ENCODE measurements at regions not wholly inside any gene's neighbourhood (a gene's known extent, or its start where the extent isn't known, plus 50 kb on each side); places are given as distances from the start of the nearest gene placed in this dataset.

GRCh38 chr14:81991998-81992397 is 458.3 kb upstream of the SEL1L start:
- no peak overlapping the region for H3K4me3 ChIP-seq (ENCODE audit: low read length)
- no peaks in the 10 kb centered on the region for H4K20me1 ChIP-seq (ENCODE audit: insufficient read depth)
- H3F3A ChIP-seq (ENCODE audit: insufficient read depth, low read length, poor library complexity, severe bottlenecking): no peaks in the 10 kb centered on the region
- TF ChIP-seq EZH2 (IDR thresholded peaks at IDR 0.05; ENCODE audit: borderline replicate concordance, insufficient read depth, low read length, poor library complexity, severe bottlenecking) (no peak), POLR2AphosphoS5 (IDR thresholded peaks at IDR 0.05) (no peak), RAD21 (conservative IDR thresholded peaks at IDR 0.05) (no peak), EP300 (conservative IDR thresholded peaks at IDR 0.05; ENCODE audit: poor library complexity, severe bottlenecking) (no peak), MXI1 (conservative IDR thresholded peaks at IDR 0.05; ENCODE audit: poor library complexity, severe bottlenecking) (no peak), SMC3 (conservative IDR thresholded peaks at IDR 0.05; ENCODE audit: poor library complexity) (no peak), TAF1 (IDR thresholded peaks at IDR 0.05; ENCODE audit: low read depth) (no peak), REST (IDR thresholded peaks at IDR 0.05; ENCODE audit: borderline replicate concordance) (no peak)
- TF ChIP-seq, protein P1, sequence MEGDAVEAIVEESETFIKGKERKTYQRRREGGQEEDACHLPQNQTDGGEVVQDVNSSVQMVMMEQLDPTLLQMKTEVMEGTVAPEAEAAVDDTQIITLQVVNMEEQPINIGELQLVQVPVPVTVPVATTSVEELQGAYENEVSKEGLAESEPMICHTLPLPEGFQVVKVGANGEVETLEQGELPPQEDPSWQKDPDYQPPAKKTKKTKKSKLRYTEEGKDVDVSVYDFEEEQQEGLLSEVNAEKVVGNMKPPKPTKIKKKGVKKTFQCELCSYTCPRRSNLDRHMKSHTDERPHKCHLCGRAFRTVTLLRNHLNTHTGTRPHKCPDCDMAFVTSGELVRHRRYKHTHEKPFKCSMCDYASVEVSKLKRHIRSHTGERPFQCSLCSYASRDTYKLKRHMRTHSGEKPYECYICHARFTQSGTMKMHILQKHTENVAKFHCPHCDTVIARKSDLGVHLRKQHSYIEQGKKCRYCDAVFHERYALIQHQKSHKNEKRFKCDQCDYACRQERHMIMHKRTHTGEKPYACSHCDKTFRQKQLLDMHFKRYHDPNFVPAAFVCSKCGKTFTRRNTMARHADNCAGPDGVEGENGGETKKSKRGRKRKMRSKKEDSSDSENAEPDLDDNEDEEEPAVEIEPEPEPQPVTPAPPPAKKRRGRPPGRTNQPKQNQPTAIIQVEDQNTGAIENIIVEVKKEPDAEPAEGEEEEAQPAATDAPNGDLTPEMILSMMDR (IDR thresholded peaks at IDR 0.05; ENCODE audit: poor library complexity, severe bottlenecking): no peak
- H2AFZ ChIP-seq (ENCODE audit: low read depth, low read length): no peak overlapping the region
- no peaks in the 10 kb centered on the region for H3K36me3 ChIP-seq (ENCODE audit: insufficient read depth, low read length)
- H3K9me2 ChIP-seq (ENCODE audit: insufficient read depth, low read length): no peaks in the 10 kb centered on the region
- H3K27ac ChIP-seq (ENCODE audit: low read length): no peak overlapping the region
- no peak overlapping the region for H3K9ac ChIP-seq (ENCODE audit: low read length)
- no peak overlapping the region for H3K4me2 ChIP-seq (ENCODE audit: low read length)
- no peaks in the 10 kb centered on the region for H3K27me3 ChIP-seq (ENCODE audit: insufficient read depth, low read depth, low read length)
- no peaks in the 10 kb centered on the region for H3K79me2 ChIP-seq (replicated peaks; ENCODE audit: insufficient read depth, low read length)
- no peaks in the 10 kb centered on the region for H3K9me3 ChIP-seq (ENCODE audit: low read length)

DNA sequence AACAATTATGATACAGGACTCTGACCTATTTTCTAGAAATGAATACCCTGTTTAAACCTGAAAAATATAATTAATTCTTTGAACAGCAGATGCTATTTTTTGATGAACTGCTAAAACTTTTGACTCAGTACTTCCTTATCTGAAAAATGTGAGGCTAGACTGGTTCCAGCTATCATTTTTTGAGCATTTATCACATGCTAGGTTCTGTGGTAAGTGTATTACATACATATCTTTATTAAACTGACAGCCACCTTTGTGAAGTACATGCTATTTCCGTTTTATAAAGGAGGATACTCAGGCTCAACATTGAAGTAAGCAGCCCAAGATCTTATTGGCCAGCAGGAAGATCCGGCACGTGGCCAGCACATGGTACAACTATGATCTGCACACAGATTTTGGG is 459.8 kb upstream of the SEL1L start:
- Histone ChIP-seq H3K27ac (ENCODE audit: low read length) (no peak overlapping the region), H3K9ac (ENCODE audit: low read length) (no peak overlapping the region), H2AFZ (ENCODE audit: low read depth, low read length) (no peak overlapping the region), H3K9me3 (ENCODE audit: low read length) (no peaks in the 10 kb centered on the region), H3K79me2 (replicated peaks; ENCODE audit: insufficient read depth, low read length) (no peaks in the 10 kb centered on the region), H3K4me3 (ENCODE audit: low read length) (no peak overlapping the region), H3K27me3 (ENCODE audit: insufficient read depth, low read depth, low read length) (no peaks in the 10 kb centered on the region), H3F3A (ENCODE audit: insufficient read depth, low read length, poor library complexity, severe bottlenecking) (no peaks in the 10 kb centered on the region), H3K4me2 (ENCODE audit: low read length) (no peak overlapping the region), H3K9me2 (ENCODE audit: insufficient read depth, low read length) (no peaks in the 10 kb centered on the region), H4K20me1 (ENCODE audit: insufficient read depth) (no peaks in the 10 kb centered on the region), H3K36me3 (ENCODE audit: insufficient read depth, low read length) (no peaks in the 10 kb centered on the region)
- TF ChIP-seq REST (IDR thresholded peaks at IDR 0.05; ENCODE audit: borderline replicate concordance) (no peak), TAF1 (IDR thresholded peaks at IDR 0.05; ENCODE audit: low read depth) (no peak), SMC3 (conservative IDR thresholded peaks at IDR 0.05; ENCODE audit: poor library complexity) (no peak), EZH2 (IDR thresholded peaks at IDR 0.05; ENCODE audit: borderline replicate concordance, insufficient read depth, low read length, poor library complexity, severe bottlenecking) (no peak), EP300 (conservative IDR thresholded peaks at IDR 0.05; ENCODE audit: poor library complexity, severe bottlenecking) (no peak), POLR2AphosphoS5 (IDR thresholded peaks at IDR 0.05) (no peak), MXI1 (conservative IDR thresholded peaks at IDR 0.05; ENCODE audit: poor library complexity, severe bottlenecking) (no peak), RAD21 (conservative IDR thresholded peaks at IDR 0.05) (no peak)
- TF ChIP-seq, protein P1 (IDR thresholded peaks at IDR 0.05; ENCODE audit: poor library complexity, severe bottlenecking): no peak
